ENCODE measurements at regions not wholly inside any gene's neighbourhood (a gene's known extent, or its start where the extent isn't known, plus 50 kb on each side); places are given as distances from the start of the nearest gene placed in this dataset.
"Not testable (repeated sequence)": the region's sequence is repeated elsewhere in the genome, so short reads cannot be mapped to it uniquely, and the experiment has no call there.

- no peak for DNase-seq
Measured at GRCh38 chr10:29713450-29713849, 78.7 kb upstream of the SVIL start.

DNA sequence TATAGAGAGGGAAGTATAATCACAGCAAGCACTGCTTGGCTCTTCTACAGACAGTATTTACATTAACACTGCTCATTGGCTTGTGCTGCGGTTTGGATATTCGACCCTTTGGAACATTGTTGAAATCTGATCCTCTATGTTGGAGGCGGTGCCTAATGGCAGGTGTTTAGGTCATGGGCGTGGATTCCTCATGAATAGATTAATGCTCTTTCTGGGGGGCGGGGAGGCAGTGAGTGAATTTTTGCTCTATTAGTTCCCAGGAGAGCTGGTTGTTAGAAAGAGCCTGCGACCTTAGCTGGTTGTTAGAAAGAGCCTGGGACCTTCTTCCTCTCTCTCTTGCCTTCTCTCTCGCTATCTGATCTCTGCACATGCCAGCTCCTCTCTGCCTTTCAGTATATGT lies 77.3 kb upstream of the SVIL start:
- peak; percentile 57 for DNase-seq

GRCh38 chr10:29710128-29710527 lies 75.4 kb upstream of the SVIL start:
- DNase-seq, result no peak

- no peak for DNase-seq
Measured at GRCh38 chr10:29709484-29710002, 74.8 kb upstream of the SVIL start.

- DNase-seq, result no peak
Measured at GRCh38 chr10:29703271-29703670, 68.5 kb upstream of the SVIL start.

GRCh38 chr10:29702273-29703164 lies 67.7 kb upstream of the SVIL start:
- no peak for DNase-seq

DNA sequence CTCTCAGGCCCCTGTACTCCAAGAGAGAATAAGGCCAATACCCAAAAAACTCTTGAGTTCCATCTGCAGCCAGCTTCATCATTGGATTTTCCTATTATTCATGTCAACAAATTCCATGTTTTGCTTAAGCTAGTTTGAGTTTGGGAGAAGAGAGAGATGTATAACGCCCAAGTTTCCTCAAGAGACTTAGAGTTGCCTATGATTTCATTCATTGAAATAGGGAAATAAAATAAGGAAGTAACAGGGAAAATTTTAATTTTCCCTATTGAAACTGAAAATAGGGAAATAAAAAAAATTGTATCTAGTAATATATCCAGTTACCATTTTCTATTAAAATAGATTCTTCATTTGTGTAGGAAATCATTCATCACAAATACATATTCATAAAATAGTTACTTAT lies 66.5 kb upstream of the SVIL start:
- no peak for DNase-seq

GRCh38 chr10:29699621-29700020 lies 64.8 kb upstream of the SVIL start:
- no peak for DNase-seq

DNA sequence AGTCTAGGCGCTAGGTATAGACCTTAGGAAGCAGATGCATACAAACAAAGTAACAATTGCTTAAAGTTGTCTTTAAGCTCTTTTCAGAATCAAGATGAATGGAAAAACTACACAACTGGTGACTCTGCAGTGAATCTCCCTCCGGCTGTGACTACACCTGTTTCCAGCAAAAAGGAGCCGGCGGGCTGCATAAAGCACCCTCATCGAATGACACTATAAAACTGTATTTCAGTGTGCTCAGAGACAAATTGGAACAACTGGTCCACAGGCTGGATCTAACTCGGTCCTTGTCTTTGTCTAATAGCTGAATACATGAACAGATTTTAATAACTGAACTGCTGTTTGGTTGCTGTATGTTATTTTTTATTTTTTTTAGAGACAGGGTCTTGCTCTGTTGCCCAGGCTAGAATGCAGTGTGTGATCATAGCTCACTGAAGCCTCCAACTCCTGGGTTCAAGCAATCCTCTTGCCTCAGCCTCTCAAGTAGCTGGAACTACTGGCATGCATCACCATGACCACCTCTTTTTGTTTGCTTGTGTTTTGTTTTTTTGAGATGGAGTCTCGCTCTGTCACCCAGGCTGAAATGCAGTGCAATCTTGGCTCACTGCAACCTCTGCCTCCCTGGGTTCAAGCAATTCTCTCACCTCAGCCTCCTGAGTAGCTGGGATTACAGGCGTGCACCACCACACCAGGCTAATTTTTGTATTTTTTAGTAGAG lies 64.2 kb upstream of the SVIL start:
- no peak for DNase-seq

- DNase-seq, result not testable (repeated sequence)
Measured at GRCh38 chr10:29696581-29696980, 61.8 kb upstream of the SVIL start.

DNA sequence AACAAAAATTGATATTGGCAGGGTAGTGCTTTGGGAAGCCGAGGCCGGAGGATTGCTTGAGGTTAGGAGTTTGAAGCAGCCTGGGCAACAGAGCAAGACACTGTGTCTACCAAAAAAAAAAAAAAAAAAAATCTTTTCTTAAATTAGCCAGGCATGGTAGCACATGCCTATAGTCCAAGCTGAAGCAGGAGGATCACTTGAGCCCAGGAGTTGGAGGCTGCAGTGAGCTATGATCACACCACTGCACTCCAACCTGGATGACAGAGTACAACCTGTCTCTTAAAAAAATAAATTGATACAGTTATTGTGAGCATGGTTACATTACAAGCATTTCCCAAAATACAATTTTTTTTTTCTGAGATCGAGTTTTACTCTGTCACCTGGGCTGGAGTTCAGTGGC lies 59.4 kb upstream of the SVIL start:
- no peak for DNase-seq

- DNase-seq, result no peak
Measured at GRCh38 chr10:29692121-29692539, 57.4 kb upstream of the SVIL start.

DNA sequence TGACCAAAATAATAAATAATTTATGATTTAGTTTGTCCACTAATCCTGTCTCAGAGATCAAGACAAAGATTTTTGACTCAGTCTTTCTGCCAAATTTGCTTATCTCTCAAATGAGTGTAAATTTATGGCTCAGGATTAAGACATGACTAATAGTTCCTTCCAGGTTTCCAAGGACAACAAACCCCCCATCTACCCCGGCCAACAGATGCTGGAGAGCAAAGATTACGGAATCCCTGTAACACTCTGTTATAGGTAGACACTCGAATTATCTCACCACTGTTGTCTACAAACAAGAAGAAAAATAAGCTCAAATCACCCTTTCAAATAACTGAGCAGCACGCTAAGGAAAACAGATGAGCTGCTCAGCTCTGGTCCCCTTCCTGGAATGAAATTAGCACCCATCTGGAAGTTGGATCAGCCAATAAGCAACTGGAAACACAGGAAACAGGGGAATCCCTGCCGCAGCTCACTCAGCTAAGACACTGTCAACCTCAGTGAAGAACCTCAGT lies 56.8 kb upstream of the SVIL start:
- no peak for DNase-seq

- no peak for DNase-seq
Measured at GRCh38 chr10:29689001-29689400, 54.2 kb upstream of the SVIL start.

DNA sequence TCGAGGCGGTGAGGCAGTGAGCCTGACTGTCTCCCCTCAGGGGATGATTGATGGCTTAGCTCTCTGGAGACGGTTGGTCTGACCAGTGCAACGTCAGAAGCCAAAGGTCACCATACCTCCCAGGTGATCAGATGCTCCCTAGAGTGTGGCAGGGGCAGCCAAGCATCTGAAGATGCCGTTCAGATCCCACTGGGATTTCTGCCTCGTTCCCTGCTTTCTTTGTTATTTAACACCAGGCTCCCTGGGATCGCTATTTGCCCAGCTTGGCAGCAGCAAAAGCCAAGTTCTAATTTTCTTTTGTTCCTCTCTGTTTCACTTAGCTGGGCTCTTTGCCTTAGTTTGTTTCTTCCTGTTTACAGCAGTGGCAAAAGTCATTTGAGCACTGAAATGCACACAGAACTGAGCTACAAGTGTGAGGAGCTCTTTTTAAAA lies 53.5 kb upstream of the SVIL start:
- DNase-seq, result peak; percentile 15

DNA sequence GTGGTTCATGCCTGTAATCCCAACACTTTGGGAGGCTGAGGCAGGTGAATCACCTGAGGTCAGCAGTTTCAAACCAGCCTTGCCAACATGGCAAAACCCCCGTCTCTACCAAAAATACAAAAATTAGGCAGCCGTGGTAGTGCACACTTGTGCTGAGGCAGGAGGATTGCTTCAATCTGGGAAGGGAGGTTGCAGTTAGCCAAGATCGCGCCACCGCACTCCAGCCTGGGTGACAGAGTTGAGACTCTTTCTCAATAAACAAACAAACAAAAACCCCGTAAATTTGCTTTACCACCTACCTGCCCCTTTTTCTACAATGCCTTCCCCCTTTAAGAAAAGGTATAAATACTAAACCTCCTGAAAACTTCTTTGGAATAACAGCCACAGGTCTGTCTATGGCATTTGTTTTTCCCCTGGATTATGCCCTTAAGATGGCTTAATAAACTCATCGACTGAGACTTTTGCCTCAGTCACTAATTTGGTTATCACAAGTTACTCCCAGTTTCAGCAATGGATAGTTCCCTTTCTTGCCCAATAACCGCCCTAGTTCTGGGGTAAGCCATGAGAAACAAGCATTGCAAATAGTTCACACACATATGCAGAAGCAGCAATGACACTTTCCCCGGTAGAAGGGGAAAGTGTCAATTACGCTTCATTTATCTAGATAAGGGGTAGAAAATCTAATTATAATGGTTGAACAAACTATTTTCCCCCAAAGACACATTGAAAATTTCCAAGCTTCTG lies 52.8 kb upstream of the SVIL start:
- no peak for DNase-seq

- no peak for DNase-seq
Measured at GRCh38 chr10:29685506-29685905, 50.7 kb upstream of the SVIL start.
